ENCODE measurements at regions not wholly inside any gene's neighbourhood (a gene's known extent, or its start where the extent isn't known, plus 50 kb on each side); places are given as distances from the start of the nearest gene placed in this dataset.

DNA sequence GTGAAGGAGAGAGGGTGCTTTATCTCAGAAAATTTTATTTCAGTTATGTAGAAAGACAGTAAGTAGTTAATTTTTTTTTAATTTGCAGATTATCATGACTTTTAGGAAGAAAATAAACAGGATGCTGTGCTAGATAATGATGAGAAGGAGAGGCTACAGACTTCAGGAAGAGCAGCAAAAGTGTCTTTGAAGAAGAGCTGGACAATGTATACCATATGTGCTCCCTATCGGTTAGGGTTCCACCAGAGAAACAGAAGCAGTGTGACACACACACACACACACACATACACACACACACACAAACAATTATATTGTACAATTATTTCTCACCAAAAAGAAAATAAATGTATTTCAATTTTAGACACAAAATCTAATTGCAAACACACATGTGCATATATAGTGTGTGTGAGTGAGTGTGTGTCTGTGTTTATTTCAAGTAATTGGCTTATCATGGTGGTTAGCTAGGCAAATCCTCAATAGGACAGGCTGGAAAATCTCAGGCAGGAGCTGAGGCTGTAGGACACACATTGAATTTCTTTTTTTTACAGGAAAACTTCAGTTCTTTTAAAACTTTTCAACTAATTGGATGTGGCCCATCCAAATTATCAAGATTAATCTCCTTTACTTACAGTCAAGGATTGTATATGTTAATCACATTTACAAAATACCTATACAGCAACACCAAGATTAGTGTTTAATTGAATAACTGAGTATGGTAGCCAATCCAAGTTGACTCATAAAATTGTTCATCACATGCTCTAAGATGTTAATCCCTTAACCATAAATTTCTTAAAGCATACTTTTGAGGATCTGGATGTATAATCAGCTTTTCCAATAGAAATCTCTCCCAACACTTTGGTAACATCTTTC is 235.8 kb upstream of the DCN start:
- no peak for DNase-seq (ENCODE audit: low read depth)
- H3K36me3 ChIP-seq (ENCODE audit: control insufficient read depth, insufficient read depth, low read length) = no peaks in the 10 kb centered on the region
- no peak overlapping the region for H3K4me3 ChIP-seq (ENCODE audit: low read depth, low read length)
- H3K27me3 ChIP-seq (ENCODE audit: control insufficient read depth, insufficient read depth, low read length) = no peaks in the 10 kb centered on the region
- TF ChIP-seq, protein P1, sequence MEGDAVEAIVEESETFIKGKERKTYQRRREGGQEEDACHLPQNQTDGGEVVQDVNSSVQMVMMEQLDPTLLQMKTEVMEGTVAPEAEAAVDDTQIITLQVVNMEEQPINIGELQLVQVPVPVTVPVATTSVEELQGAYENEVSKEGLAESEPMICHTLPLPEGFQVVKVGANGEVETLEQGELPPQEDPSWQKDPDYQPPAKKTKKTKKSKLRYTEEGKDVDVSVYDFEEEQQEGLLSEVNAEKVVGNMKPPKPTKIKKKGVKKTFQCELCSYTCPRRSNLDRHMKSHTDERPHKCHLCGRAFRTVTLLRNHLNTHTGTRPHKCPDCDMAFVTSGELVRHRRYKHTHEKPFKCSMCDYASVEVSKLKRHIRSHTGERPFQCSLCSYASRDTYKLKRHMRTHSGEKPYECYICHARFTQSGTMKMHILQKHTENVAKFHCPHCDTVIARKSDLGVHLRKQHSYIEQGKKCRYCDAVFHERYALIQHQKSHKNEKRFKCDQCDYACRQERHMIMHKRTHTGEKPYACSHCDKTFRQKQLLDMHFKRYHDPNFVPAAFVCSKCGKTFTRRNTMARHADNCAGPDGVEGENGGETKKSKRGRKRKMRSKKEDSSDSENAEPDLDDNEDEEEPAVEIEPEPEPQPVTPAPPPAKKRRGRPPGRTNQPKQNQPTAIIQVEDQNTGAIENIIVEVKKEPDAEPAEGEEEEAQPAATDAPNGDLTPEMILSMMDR (IDR thresholded peaks at IDR 0.05; ENCODE audit: insufficient read depth, low read length, poor library complexity, severe bottlenecking) = no peak

DNA sequence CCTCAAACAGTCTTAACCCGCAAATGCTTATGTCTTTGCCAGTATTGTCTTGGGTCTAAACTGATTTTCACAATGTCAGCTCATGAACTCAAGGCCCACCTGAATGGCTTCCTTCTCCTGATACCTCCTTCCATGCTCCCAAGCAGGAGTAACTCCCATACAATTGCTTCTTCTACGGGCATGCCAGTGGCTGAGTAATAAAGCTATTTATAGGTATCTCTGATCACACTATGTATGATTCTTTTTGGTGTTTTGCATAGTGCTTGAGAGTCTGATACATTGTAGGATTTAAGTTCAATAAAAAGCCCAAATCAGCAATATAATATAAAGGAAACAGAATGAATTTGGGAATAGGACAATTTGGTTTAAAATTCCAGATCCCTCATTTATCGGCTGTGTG is 235.0 kb upstream of the DCN start:
- no peaks in the 10 kb centered on the region for H3K27me3 ChIP-seq (ENCODE audit: control insufficient read depth, insufficient read depth, low read length)
- H3K4me3 ChIP-seq (ENCODE audit: low read depth, low read length) = no peak overlapping the region
- TF ChIP-seq, protein P1 (IDR thresholded peaks at IDR 0.05; ENCODE audit: insufficient read depth, low read length, poor library complexity, severe bottlenecking) = no peak
- DNase-seq (ENCODE audit: low read depth) = no peak
- H3K36me3 ChIP-seq (ENCODE audit: control insufficient read depth, insufficient read depth, low read length) = no peaks in the 10 kb centered on the region

DNA sequence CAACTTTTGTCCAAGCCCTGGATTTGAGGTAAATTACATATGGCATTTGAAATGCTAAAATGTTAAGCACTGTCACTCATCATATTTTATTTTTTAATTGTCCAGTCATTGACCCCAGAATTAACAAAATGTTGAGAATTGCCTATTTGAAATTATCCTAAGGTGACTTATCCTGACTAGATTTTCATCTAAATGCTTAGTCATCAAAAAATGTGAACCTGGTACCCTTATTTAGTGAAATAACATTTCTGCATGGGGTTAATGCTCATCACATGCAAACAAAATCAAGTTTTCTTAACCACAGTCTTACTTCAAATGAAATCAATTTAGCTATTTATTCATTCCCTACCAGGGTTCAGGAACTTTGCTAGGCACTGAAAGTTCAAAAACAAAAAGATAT is 232.0 kb upstream of the DCN start:
- no peak for DNase-seq (ENCODE audit: low read depth)
- H3K27me3 ChIP-seq (ENCODE audit: control insufficient read depth, insufficient read depth, low read length) = no peaks in the 10 kb centered on the region
- H3K36me3 ChIP-seq (ENCODE audit: control insufficient read depth, insufficient read depth, low read length) = no peaks in the 10 kb centered on the region
- no peak overlapping the region for H3K4me3 ChIP-seq (ENCODE audit: low read depth, low read length)
- TF ChIP-seq, protein P1 (IDR thresholded peaks at IDR 0.05; ENCODE audit: insufficient read depth, low read length, poor library complexity, severe bottlenecking) = no peak

DNA sequence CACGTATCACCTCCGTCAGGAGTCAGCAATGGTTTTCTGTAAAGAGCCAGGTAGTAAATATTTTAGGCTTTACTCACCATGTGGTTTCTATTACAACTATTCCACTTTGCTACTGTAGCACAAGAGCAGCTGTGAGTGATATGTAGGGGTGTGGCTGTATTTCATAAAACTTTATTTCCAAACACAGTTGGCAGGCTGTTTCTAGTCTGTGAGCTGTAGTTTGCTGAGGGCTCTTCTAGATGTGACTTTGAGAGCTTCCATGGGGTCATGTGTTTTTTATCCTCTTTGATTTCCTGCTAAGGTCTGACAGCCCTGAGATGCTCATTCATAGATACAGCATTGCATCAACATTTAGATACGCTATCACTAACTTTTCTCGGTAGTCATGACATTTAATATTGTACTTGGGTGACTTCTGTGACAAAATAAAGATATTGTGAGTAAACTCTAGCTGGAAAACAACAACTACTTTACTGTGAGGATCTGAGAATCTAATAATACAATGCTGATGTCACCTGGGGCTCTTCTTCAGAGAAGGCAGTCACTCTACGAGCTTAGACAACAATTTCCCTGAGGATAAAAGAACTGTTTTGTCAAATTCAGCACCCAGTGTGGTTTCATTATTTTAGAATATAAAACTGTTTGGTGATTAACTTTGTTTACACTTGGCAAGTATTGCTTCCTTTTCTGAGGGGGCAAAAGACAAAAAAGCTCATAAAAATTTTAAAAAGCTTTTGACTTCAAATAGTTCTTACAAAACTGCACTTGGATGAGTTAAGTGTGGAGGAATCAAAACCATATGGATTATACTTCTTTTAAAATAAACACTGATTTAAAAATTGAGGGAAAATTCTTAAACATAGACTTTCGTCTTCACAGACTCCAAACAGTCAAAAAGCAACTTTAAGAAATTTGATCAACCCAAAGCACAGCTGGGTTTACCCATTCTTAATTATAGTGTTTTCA is 231.2 kb upstream of the DCN start:
- H3K4me3 ChIP-seq (ENCODE audit: low read depth, low read length) = no peak overlapping the region
- no peaks in the 10 kb centered on the region for H3K27me3 ChIP-seq (ENCODE audit: control insufficient read depth, insufficient read depth, low read length)
- DNase-seq (ENCODE audit: low read depth) = peak; percentile 78
- H3K36me3 ChIP-seq (ENCODE audit: control insufficient read depth, insufficient read depth, low read length) = no peaks in the 10 kb centered on the region
- TF ChIP-seq, protein P1 (IDR thresholded peaks at IDR 0.05; ENCODE audit: insufficient read depth, low read length, poor library complexity, severe bottlenecking) = no peak

DNA sequence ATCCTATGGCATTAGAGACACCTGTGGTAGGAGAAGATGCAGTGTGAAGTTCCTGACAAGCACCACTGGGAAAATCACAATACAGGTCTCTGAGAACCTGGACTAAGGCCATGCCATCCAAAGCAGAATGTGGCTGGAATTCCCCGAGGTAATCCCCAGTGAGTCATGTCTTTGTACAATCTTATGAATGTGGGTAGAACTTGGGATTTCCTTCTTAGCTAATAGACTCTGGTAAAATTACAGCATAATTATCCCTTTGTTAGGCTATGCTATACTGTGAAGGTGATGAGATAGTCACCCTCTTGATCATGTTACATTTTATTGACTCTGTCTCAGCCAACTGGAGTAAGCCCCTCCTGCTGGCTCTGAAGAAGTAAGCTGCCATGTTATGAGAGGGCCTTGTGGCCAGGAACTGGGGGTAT is 224.3 kb upstream of the DCN start:
- Histone ChIP-seq H3K27me3 (ENCODE audit: control insufficient read depth, insufficient read depth, low read length) (no peaks in the 10 kb centered on the region), H3K36me3 (ENCODE audit: control insufficient read depth, insufficient read depth, low read length) (no peaks in the 10 kb centered on the region), H3K4me3 (ENCODE audit: low read depth, low read length) (no peak overlapping the region)
- DNase-seq (ENCODE audit: low read depth) = peak; percentile 86
- TF ChIP-seq, protein P1 (IDR thresholded peaks at IDR 0.05; ENCODE audit: insufficient read depth, low read length, poor library complexity, severe bottlenecking) = no peak
